Neural progenitor cell (in vitro differentiated cells): ENCODE measurements at regions not wholly inside any gene's neighbourhood (a gene's known extent, or its start where the extent isn't known, plus 50 kb on each side); places are given as distances from the start of the nearest gene placed in this dataset.

Experiments used
- DNase-seq: peaks from one replicate; pipeline ENCODE4 v3.0.0-alpha.2; 2016; ENCODE audit warnings: low spot score
- H2AFZ ChIP-seq: fragments of 200-600 bp; sonication (generic); replicated peaks from 2 replicates; pipeline ENCODE4 v1.6.1; 2016; ENCODE audit warnings: antibody characterized with exemption
- H3F3A ChIP-seq: fragments of 200-600 bp; sonication (generic); 2 replicates; pipeline ENCODE4 v1.6.1; 2016; ENCODE audit warnings: antibody characterized with exemption, low read depth
- H3K27ac ChIP-seq: fragments of 200-600 bp; sonication (generic); 2 replicates; pipeline ENCODE4 v1.5.1; 2016; ENCODE audit warnings: mild to moderate bottlenecking
- H3K27me3 ChIP-seq: fragments of 200-600 bp; sonication (generic); 2 replicates; pipeline ENCODE4 v1.6.1; 2016; ENCODE audit warnings: mild to moderate bottlenecking, moderate library complexity
- H3K36me3 ChIP-seq: fragments of 200-600 bp; sonication (generic); 2 replicates; pipeline ENCODE4 v1.5.1; 2016
- H3K4me1 ChIP-seq: fragments of 200-600 bp; sonication (generic); 2 replicates; pipeline ENCODE4 v1.6.1; 2016; ENCODE audit warnings: mixed run types
- H3K4me2 ChIP-seq: fragments of 200-600 bp; sonication (generic); 2 replicates; pipeline ENCODE4 v1.6.1; 2016
- H3K4me3 ChIP-seq: fragments of 200-600 bp; sonication (generic); 2 replicates; pipeline ENCODE4 v1.5.1; 2016
- H3K79me2 ChIP-seq: fragments of 200-600 bp; sonication (generic); 2 replicates; pipeline ENCODE4 v1.6.1; 2016; ENCODE audit warnings: low read depth
- H3K9ac ChIP-seq: fragments of 200-600 bp; sonication (generic); 2 replicates; pipeline ENCODE4 v1.6.1; 2016
- H3K9me3 ChIP-seq: fragments of 200-600 bp; sonication (generic); 2 replicates; pipeline ENCODE4 v1.5.1; 2016; ENCODE audit warnings: low read depth
- H4K20me1 ChIP-seq: fragments of 200-600 bp; sonication (generic); 2 replicates; pipeline ENCODE4 v1.6.1; 2016; ENCODE audit warnings: low read depth
- H3K27ac Mint-ChIP-seq: 3 replicates; pipeline ENCODE4 v1.8.0; 2021; ENCODE audit warnings: mixed read lengths
- H3K27me3 Mint-ChIP-seq: 2 replicates; pipeline ENCODE4 v1.8.0; 2022; ENCODE audit warnings: low read depth, mild to moderate bottlenecking, inconsistent platforms, moderate library complexity, mixed read lengths; ENCODE audit not compliant: insufficient read depth
- H3K36me3 Mint-ChIP-seq: 3 replicates; pipeline ENCODE4 v1.8.0; 2021; ENCODE audit warnings: mixed read lengths
- H3K4me1 Mint-ChIP-seq: 3 replicates; pipeline ENCODE4 v1.8.0; 2021; ENCODE audit warnings: mixed read lengths
- H3K4me3 Mint-ChIP-seq: 3 replicates; pipeline ENCODE4 v1.8.0; 2021; ENCODE audit warnings: mild to moderate bottlenecking, moderate library complexity, mixed read lengths
- H3K9me3 Mint-ChIP-seq: 3 replicates; pipeline ENCODE4 v1.8.0; 2020; ENCODE audit warnings: mixed read lengths
- CTCF ChIP-seq: fragments of 200-600 bp; sonication (generic); IDR thresholded peaks from 2 replicates; pipeline ENCODE4 v1.5.1; 2017; ENCODE audit warnings: antibody characterized with exemption, mild to moderate bottlenecking
- EZH2 ChIP-seq: fragments of 200-600 bp; sonication (generic); IDR thresholded peaks from 2 replicates; pipeline ENCODE4 v1.6.1; 2017; ENCODE audit warnings: antibody characterized with exemption, mild to moderate bottlenecking, moderate library complexity
- EZH2phosphoT487 ChIP-seq: fragments of 200-600 bp; sonication (generic); IDR thresholded peaks from 2 replicates; pipeline ENCODE4 v1.6.1; 2017; ENCODE audit warnings: antibody characterized with exemption

GRCh38 chr12:38547586-38547985, 231.0 kb downstream of the ALG10B start:
- no peak for TF ChIP-seq EZH2phosphoT487
- TF ChIP-seq CTCF = no peak
- H3K27me3 ChIP-seq = no peaks in the 10 kb centered on the region
- no peaks in the 10 kb centered on the region for H3K36me3 Mint-ChIP-seq

GRCh38 chr12:38555620-38556591, 239.3 kb downstream of the ALG10B start:
- DNase-seq = no peak
- H3K4me1 ChIP-seq = no peaks in the 10 kb centered on the region
- Mint-ChIP-seq H3K4me3 (no peak overlapping the region), H3K9me3 (no peaks in the 10 kb centered on the region), H3K27ac (no peak overlapping the region), H3K36me3 (no peaks in the 10 kb centered on the region), H3K4me1 (no peaks in the 10 kb centered on the region), H3K27me3 (no peaks in the 10 kb centered on the region)
- no peaks in the 10 kb centered on the region for H3F3A ChIP-seq
- H3K36me3 ChIP-seq = no peaks in the 10 kb centered on the region
- no peaks in the 10 kb centered on the region for H4K20me1 ChIP-seq
- peak overlapping the region; percentile 38 for H2AFZ ChIP-seq
- no peak overlapping the region for H3K4me3 ChIP-seq
- TF ChIP-seq CTCF (peak; percentile 7), EZH2 (no peak)
- no peak overlapping the region for H3K9ac ChIP-seq
- H3K4me2 ChIP-seq = no peak overlapping the region
- H3K9me3 ChIP-seq = no peaks in the 10 kb centered on the region
- no peaks in the 10 kb centered on the region for H3K27me3 ChIP-seq
- no peaks in the 10 kb centered on the region for H3K79me2 ChIP-seq
- H3K27ac ChIP-seq = no peak overlapping the region

More at GRCh38 chr12:38547586-38547985, 231.0 kb downstream of the ALG10B start:
- peaks cover 3% of the 10 kb centered on the region for H3K9me3 Mint-ChIP-seq
- no peaks in the 10 kb centered on the region for H3K27me3 Mint-ChIP-seq
- H3K9me3 ChIP-seq = no peaks in the 10 kb centered on the region
- peaks cover 11% of the 10 kb centered on the region for H3K4me1 Mint-ChIP-seq
- no peak overlapping the region for H2AFZ ChIP-seq
- H3K4me2 ChIP-seq = no peak overlapping the region
- no peak overlapping the region for H3K4me3 Mint-ChIP-seq
- no peak overlapping the region for H3K27ac Mint-ChIP-seq
- no peaks in the 10 kb centered on the region for H3K79me2 ChIP-seq
- peaks cover 9% of the 10 kb centered on the region for H3F3A ChIP-seq
- H4K20me1 ChIP-seq = no peaks in the 10 kb centered on the region
- H3K4me1 ChIP-seq = peaks cover 16% of the 10 kb centered on the region
- H3K36me3 ChIP-seq = no peaks in the 10 kb centered on the region
- DNase-seq = no peak
- no peak overlapping the region for H3K9ac ChIP-seq
- H3K27ac ChIP-seq = no peak overlapping the region
- H3K4me3 ChIP-seq = no peak overlapping the region

- H3K79me2 ChIP-seq = no peaks in the 10 kb centered on the region
- Mint-ChIP-seq H3K27me3 (no peaks in the 10 kb centered on the region), H3K36me3 (no peaks in the 10 kb centered on the region), H3K4me1 (no peaks in the 10 kb centered on the region), H3K27ac (no peak overlapping the region), H3K4me3 (no peak overlapping the region), H3K9me3 (no peaks in the 10 kb centered on the region)
- H3K27me3 ChIP-seq = no peaks in the 10 kb centered on the region
- no peaks in the 10 kb centered on the region for H3K4me1 ChIP-seq
- no peaks in the 10 kb centered on the region for H3K36me3 ChIP-seq
- no peaks in the 10 kb centered on the region for H3F3A ChIP-seq
- H3K4me3 ChIP-seq = no peak overlapping the region
- H3K4me2 ChIP-seq = no peak overlapping the region
- H4K20me1 ChIP-seq = no peaks in the 10 kb centered on the region
- H3K9ac ChIP-seq = no peak overlapping the region
- no peak overlapping the region for H3K27ac ChIP-seq
- no peak for DNase-seq
- no peak overlapping the region for H2AFZ ChIP-seq
- no peaks in the 10 kb centered on the region for H3K9me3 ChIP-seq
- TF ChIP-seq CTCF (no peak), EZH2 (no peak)
Observed at GRCh38 chr12:38556647-38557046, 240.1 kb downstream of the ALG10B start.
